ENCODE measurements at regions not wholly inside any gene's neighbourhood (a gene's known extent, or its start where the extent isn't known, plus 50 kb on each side); places are given as distances from the start of the nearest gene placed in this dataset.

DNA sequence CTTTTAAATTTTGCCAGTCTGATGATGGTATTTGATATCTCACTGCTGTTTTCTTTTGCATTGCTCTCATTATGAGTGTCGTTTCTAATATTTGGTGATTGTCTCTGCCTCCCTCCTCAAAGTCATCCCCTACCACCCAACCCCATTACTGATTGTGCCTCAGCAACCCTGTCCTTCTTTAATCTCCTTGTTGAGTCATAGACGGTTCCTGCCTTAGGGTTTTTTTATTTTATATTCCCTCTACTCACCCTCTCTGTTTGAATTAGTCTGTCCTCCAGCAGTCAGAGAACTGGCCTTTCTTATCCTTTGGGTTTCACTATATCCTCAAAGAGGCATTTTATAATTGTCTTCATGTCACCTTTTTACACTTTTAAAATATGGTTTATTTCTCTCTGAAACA, 409.3 kb upstream of the CPEB2 start:
- no peaks in the 10 kb centered on the region for H3K27me3 ChIP-seq (replicated peaks in 1 of 7)
- no peaks in the 10 kb centered on the region for H3K4me1 ChIP-seq
- no peaks in the 10 kb centered on the region for H3K36me3 ChIP-seq
- no peak overlapping the region for H3K27ac ChIP-seq
- TF ChIP-seq POLR2AphosphoS5 (IDR thresholded peaks at IDR 0.05) (no peak), POLR2A (IDR thresholded peaks at IDR 0.05) (no peak)
- TF ChIP-seq, protein P1, sequence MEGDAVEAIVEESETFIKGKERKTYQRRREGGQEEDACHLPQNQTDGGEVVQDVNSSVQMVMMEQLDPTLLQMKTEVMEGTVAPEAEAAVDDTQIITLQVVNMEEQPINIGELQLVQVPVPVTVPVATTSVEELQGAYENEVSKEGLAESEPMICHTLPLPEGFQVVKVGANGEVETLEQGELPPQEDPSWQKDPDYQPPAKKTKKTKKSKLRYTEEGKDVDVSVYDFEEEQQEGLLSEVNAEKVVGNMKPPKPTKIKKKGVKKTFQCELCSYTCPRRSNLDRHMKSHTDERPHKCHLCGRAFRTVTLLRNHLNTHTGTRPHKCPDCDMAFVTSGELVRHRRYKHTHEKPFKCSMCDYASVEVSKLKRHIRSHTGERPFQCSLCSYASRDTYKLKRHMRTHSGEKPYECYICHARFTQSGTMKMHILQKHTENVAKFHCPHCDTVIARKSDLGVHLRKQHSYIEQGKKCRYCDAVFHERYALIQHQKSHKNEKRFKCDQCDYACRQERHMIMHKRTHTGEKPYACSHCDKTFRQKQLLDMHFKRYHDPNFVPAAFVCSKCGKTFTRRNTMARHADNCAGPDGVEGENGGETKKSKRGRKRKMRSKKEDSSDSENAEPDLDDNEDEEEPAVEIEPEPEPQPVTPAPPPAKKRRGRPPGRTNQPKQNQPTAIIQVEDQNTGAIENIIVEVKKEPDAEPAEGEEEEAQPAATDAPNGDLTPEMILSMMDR (IDR thresholded peaks at IDR 0.05 in 8 of 11, conservative IDR thresholded peaks at IDR 0.05 in 3 of 11), result no peak
- intact Hi-C loops (cut with DNase I; ENCODE audit: low total_unique reads), result no loop called here
- no peak overlapping the region for H3K4me3 ChIP-seq
- H3K9me3 ChIP-seq, result peaks cover 0 to 9% (median 0%) of the 10 kb centered on the region in 8 donors
- WGBS, 5 donors, result 77 to 92% (median 84%) methylated on average over 2 of the region's 2 CpGs
- no peak for DNase-seq

DNA sequence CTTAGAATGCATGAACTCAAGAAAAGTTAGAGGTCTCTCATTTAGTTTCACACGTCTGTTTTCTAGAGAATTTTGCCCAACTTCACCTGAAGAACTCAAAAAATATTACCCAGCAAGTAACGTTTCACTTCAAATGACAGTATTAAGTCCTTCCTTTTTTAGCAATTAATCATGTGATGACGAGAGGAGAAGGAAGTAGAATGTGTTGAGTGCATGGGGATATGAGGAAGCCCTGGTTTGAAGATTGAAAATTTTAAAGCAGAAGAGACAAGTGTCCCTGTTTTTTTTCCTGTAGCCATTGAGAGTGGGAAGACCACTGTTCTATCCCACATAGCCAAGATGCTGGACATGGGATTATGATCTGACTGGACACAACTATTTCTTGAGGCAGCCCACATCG, 406.3 kb upstream of the CPEB2 start:
- no peaks in the 10 kb centered on the region for H3K27me3 ChIP-seq (replicated peaks in 1 of 7)
- H3K27ac ChIP-seq, result no peak overlapping the region
- H3K4me1 ChIP-seq, result no peaks in the 10 kb centered on the region
- peaks cover 0 to 9% (median 0%) of the 10 kb centered on the region in 8 donors for H3K9me3 ChIP-seq
- TF ChIP-seq, protein P1 (IDR thresholded peaks at IDR 0.05 in 8 of 11, conservative IDR thresholded peaks at IDR 0.05 in 3 of 11), result no peak
- no peak for TF ChIP-seq POLR2AphosphoS5 (IDR thresholded peaks at IDR 0.05)
- no peak for TF ChIP-seq POLR2A (IDR thresholded peaks at IDR 0.05)
- no peak for DNase-seq
- H3K4me3 ChIP-seq, result no peak overlapping the region
- 17 to 30% (median 25%) methylated on average over 4 of the region's 4 CpGs for WGBS, 5 donors
- intact Hi-C loops (cut with DNase I; ENCODE audit: low total_unique reads), result no loop called here
- no peaks in the 10 kb centered on the region for H3K36me3 ChIP-seq

DNA sequence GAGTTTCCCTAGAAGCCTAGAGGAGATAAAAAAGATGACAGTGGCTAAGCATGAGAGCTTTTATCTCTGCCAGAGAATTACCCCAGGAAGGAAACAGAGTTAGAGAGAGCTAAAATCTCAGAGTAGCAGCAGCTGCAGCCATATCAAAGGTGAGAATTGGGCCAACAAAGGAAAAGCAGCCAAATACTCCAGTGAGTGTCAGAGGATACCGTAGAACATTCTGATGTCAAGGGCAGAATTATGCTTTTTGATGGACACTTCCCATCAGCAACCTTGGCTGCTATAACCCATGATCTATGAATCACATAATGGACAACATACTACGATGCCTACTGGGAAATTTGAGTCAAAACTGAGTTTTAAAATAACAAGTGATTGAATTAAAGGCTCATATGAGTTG, 405.8 kb upstream of the CPEB2 start:
- TF ChIP-seq, protein P1 (IDR thresholded peaks at IDR 0.05 in 8 of 11, conservative IDR thresholded peaks at IDR 0.05 in 3 of 11), result no peak
- no peak for TF ChIP-seq POLR2AphosphoS5 (IDR thresholded peaks at IDR 0.05)
- TF ChIP-seq POLR2A (IDR thresholded peaks at IDR 0.05), result no peak
- no peaks in the 10 kb centered on the region for H3K4me1 ChIP-seq
- H3K36me3 ChIP-seq, result no peaks in the 10 kb centered on the region
- H3K27ac ChIP-seq, result no peak overlapping the region
- intact Hi-C loops (cut with DNase I; ENCODE audit: low total_unique reads), result no loop called here
- no peak for DNase-seq
- peaks cover 0 to 9% (median 0%) of the 10 kb centered on the region in 8 donors for H3K9me3 ChIP-seq
- WGBS, 5 donors, result 70 to 90% (median 76%) methylated on average over 2 of the region's 2 CpGs
- no peak overlapping the region for H3K4me3 ChIP-seq
- no peaks in the 10 kb centered on the region for H3K27me3 ChIP-seq (replicated peaks in 1 of 7)

DNA sequence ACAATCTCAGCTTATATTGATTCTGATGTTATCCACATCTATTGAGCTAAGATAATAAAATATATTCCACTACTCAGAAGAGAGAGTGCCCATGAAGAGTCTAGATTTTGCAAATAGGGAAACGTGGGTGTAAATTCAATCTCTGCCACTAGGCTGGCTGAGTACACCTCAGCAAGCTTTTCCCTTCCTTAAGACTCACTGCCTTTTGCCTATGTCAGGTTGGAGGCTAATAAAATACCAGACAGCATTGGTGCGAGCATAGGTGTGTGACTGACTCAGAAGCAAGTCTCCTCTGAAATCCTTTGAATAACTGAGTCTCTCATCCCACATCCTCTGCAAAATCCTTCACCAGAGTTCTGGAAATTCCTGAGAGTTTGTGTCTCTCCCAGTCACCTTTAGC, 405.4 kb upstream of the CPEB2 start:
- no peak for DNase-seq
- intact Hi-C loops (cut with DNase I; ENCODE audit: low total_unique reads), result no loop called here
- TF ChIP-seq, protein P1 (IDR thresholded peaks at IDR 0.05 in 8 of 11, conservative IDR thresholded peaks at IDR 0.05 in 3 of 11), result no peak
- TF ChIP-seq POLR2AphosphoS5 (IDR thresholded peaks at IDR 0.05) (no peak), POLR2A (IDR thresholded peaks at IDR 0.05) (no peak)

More for the DNA sequence above, 405.4 kb upstream of the CPEB2 start:
- no peaks in the 10 kb centered on the region for H3K27me3 ChIP-seq (replicated peaks in 1 of 7)
- peaks cover 0 to 9% (median 0%) of the 10 kb centered on the region in 8 donors for H3K9me3 ChIP-seq
- H3K27ac ChIP-seq, result no peak overlapping the region
- no peaks in the 10 kb centered on the region for H3K4me1 ChIP-seq
- WGBS, 5 donors, result 56 to 79% (median 67%) methylated on average over 2 of the region's 2 CpGs
- no peak overlapping the region for H3K4me3 ChIP-seq
- H3K36me3 ChIP-seq, result no peaks in the 10 kb centered on the region

All from spleen (tissue), 11 donors.